Left ventricle myocardium inferior (tissue), 1 donor: ENCODE measurements at regions not wholly inside any gene's neighbourhood (a gene's known extent, or its start where the extent isn't known, plus 50 kb on each side); places are given as distances from the start of the nearest gene placed in this dataset.
"Not testable (repeated sequence)": the region's sequence is repeated elsewhere in the genome, so short reads cannot be mapped to it uniquely, and the experiment has no call there.

Source experiments
- DNase-seq: peaks from one replicate; pipeline ENCODE4 v3.0.0-alpha.2; 2020
- H3K27ac ChIP-seq: fragments of 200-600 bp; replicated peaks from 2 replicates; pipeline ENCODE4 v1.8.0; 2021
- H3K27me3 ChIP-seq: fragments of 200-600 bp; 2 replicates; pipeline ENCODE4 v1.8.0; 2021; ENCODE audit warnings: low read depth
- H3K36me3 ChIP-seq: fragments of 200-600 bp; 2 replicates; pipeline ENCODE4 v1.8.0; 2021
- H3K4me1 ChIP-seq: fragments of 200-600 bp; 2 replicates; pipeline ENCODE4 v1.8.0; 2021
- H3K4me3 ChIP-seq: fragments of 200-600 bp; 2 replicates; pipeline ENCODE4 v1.8.0; 2021; ENCODE audit warnings: mild to moderate bottlenecking, moderate library complexity
- H3K9me3 ChIP-seq: fragments of 200-600 bp; replicated peaks from 2 replicates; pipeline ENCODE4 v1.8.0; 2021
- CTCF ChIP-seq: fragments of 200-600 bp; IDR thresholded peaks from 2 replicates; pipeline ENCODE4 v1.8.0; 2021; ENCODE audit warnings: antibody characterized with exemption, mild to moderate bottlenecking, borderline replicate concordance
- intact Hi-C: fragments of 100-400 bp; cut with micrococcal nuclease; formaldehyde crosslinking; loops from one replicate; pipeline ENCODE4 v1.11.0; 2022
- donor health status: DM: no; HTN: yes; CAD: no; lungs with severe emphysema.

- TF ChIP-seq CTCF = no peak
- H3K27ac ChIP-seq = no peak overlapping the region
- H3K4me3 ChIP-seq = no peak overlapping the region
- no peak for DNase-seq
- no peaks in the 10 kb centered on the region for H3K36me3 ChIP-seq
- H3K9me3 ChIP-seq = peaks cover 12% of the 10 kb centered on the region
- H3K27me3 ChIP-seq = no peaks in the 10 kb centered on the region
- intact Hi-C loops = no loop called here
- no peaks in the 10 kb centered on the region for H3K4me1 ChIP-seq
Observed at GRCh38 chr6:74408844-74409243, 712.8 kb downstream of the CD109 start.

GRCh38 chr6:74404366-74404765 is 708.4 kb downstream of the CD109 start:
- no peak overlapping the region for H3K27ac ChIP-seq
- TF ChIP-seq CTCF = no peak
- DNase-seq = no peak
- intact Hi-C loops = no loop called here
- H3K4me1 ChIP-seq = no peaks in the 10 kb centered on the region
- no peak overlapping the region for H3K4me3 ChIP-seq
- H3K36me3 ChIP-seq = no peaks in the 10 kb centered on the region
- H3K27me3 ChIP-seq = no peaks in the 10 kb centered on the region
- H3K9me3 ChIP-seq = peaks cover 12% of the 10 kb centered on the region

- Histone ChIP-seq H3K27me3 (no peaks in the 10 kb centered on the region), H3K27ac (no peak overlapping the region), H3K4me1 (no peaks in the 10 kb centered on the region), H3K9me3 (peaks cover 12% of the 10 kb centered on the region), H3K36me3 (no peaks in the 10 kb centered on the region), H3K4me3 (no peak overlapping the region)
- intact Hi-C loops = no loop called here
- no peak for TF ChIP-seq CTCF
- no peak for DNase-seq
Observed at GRCh38 chr6:74402781-74403180, 706.8 kb downstream of the CD109 start.

GRCh38 chr6:74378437-74378836 is 682.4 kb downstream of the CD109 start:
- H3K36me3 ChIP-seq, DNase-seq, H3K4me3 ChIP-seq, H3K27ac ChIP-seq, H3K27me3 ChIP-seq, H3K4me1 ChIP-seq, intact Hi-C loops: not testable (repeated sequence)
- H3K9me3 ChIP-seq = peaks cover 48% of the 10 kb centered on the region

GRCh38 chr6:74369556-74369993 is 673.6 kb downstream of the CD109 start:
- Histone ChIP-seq H3K4me3 (no peak overlapping the region), H3K4me1 (no peaks in the 10 kb centered on the region), H3K27me3 (no peaks in the 10 kb centered on the region), H3K36me3 (no peaks in the 10 kb centered on the region), H3K9me3 (peaks cover 9% of the 10 kb centered on the region), H3K27ac (no peak overlapping the region)
- DNase-seq = no peak
- no peak for TF ChIP-seq CTCF
- intact Hi-C loops = no loop called here

GRCh38 chr6:74368746-74369145 is 672.7 kb downstream of the CD109 start:
- Histone ChIP-seq H3K27me3 (no peaks in the 10 kb centered on the region), H3K4me1 (no peaks in the 10 kb centered on the region), H3K27ac (no peak overlapping the region), H3K9me3 (peaks cover 5% of the 10 kb centered on the region), H3K4me3 (no peak overlapping the region), H3K36me3 (no peaks in the 10 kb centered on the region)
- DNase-seq = no peak
- TF ChIP-seq CTCF = no peak
- intact Hi-C loops = no loop called here
